HG03469 (cell line): ENCODE measurements at regions not wholly inside any gene's neighbourhood (a gene's known extent, or its start where the extent isn't known, plus 50 kb on each side); places are given as distances from the start of the nearest gene placed in this dataset.

Experiments
- ATAC-seq: cut with Tn5 transposase; IDR thresholded peaks from one replicate; pipeline ENCODE4 v1.9.1; 2021; ENCODE audit warnings: mild to moderate bottlenecking, moderate library complexity, moderate number of reproducible peaks; ENCODE audit not compliant: unreplicated experiment

- ATAC-seq: no peak
Observed at GRCh38 chr2:120933693-120934573, 198.3 kb downstream of the GLI2 start.

- ATAC-seq: no peak
Observed at GRCh38 chr2:120934574-120935338, 199.1 kb downstream of the GLI2 start.

- no peak for ATAC-seq
Observed at GRCh38 chr2:120935339-120936313, 200.0 kb downstream of the GLI2 start.

- ATAC-seq: no peak
Observed at GRCh38 chr2:120936476-120937334, 201.0 kb downstream of the GLI2 start.

GRCh38 chr2:120937686-120938044 is 202.0 kb downstream of the GLI2 start:
- ATAC-seq: no peak

DNA sequence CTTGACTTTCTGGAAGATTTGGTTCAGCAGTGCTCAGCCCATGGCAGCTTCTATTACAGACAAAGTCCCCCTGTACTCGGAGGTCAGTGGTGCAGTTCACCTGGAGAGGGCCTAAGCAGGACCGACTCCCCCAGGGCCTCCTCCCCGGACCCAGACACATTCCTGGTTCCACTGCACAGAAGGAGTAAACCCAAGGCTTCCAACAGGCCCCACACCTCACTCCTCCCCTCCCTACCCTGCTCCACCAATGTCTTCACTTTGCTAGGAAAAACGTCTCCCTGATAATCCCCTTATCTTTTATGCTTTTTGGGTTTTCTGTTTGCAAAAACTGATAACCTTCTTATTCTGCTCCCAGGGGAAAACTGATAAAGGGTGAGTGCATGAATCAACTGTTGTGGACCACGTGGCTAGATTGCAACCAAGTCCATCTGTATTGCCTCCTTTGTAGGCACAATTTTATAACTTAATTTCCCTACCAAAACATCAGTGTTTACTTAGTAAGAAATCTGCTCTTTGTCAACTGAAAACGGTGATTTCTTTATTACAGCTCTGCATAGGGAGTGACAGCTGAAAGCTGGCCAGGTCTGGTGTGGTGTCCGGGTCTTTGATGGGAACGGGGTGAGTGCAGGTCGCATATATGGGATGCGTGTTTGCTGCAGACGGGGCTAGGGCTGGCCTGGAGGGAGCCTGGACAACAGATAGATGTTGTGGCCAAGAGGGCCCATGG is 202.5 kb downstream of the GLI2 start:
- ATAC-seq: no peak

DNA sequence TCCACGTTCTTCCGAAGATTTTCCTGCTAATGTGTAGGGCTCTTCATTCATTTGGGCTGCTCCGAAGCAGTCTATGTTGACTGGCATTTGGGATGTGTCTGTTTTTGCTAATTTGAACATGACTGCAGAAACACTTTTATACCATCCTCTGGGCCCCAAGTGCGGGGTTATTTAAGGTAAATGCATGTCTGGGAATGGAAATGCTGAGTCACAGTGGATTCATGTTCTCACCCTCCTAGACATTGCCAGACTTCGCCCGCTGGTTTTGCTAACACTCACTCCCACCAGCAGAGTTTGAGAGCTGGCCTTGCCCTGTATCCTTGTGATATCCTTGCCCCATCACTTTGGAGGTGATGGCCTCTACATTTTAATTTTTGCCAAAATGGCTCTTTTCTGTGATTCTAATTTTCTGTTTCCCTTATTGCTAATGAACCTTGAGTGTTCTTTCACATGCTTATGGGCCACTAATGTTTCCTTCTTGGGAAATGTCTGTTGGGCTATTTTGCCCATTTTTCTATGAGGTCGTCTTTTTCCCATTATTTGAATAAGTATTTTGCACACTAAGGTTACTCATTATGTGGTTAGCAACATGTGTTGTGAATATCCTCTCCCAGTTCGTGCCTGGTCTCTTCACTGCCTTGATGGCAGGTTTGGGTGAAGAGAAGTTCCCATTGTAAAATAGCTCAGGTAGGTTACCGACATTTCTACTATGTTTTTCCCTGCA is 204.1 kb downstream of the GLI2 start:
- ATAC-seq: no peak

GRCh38 chr2:120940319-120940696 is 204.6 kb downstream of the GLI2 start:
- ATAC-seq: no peak

DNA sequence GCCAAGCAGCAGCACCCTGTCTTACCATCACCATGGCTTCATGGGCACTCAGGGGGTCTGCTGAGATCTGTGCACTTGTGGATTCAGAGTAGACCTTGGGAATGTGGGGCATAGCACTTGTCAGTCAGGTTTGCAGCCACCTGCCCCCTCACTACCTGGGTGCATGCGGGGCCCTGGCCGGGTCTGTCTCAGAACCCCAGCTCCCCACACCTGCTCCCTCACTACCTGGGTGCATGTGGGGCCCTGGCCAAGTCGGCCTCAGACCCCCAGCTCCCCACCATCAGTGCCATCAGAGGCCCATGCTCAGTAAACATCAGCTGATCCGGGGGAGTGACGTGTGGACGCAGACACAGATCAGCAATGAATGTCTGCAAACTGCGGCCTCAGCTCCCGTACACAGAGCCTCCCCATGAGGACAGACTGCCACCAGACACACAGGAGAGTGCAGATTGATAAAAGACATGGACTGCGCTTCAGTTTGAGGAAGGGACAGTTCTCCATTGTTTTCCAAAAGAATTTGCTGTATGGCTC is 205.1 kb downstream of the GLI2 start:
- no peak for ATAC-seq

GRCh38 chr2:120941571-120942120 is 206.0 kb downstream of the GLI2 start:
- ATAC-seq: no peak

GRCh38 chr2:120942658-120943057 is 207.0 kb downstream of the GLI2 start:
- no peak for ATAC-seq

- no peak for ATAC-seq
Observed at GRCh38 chr2:120943403-120944034, 207.9 kb downstream of the GLI2 start.

DNA sequence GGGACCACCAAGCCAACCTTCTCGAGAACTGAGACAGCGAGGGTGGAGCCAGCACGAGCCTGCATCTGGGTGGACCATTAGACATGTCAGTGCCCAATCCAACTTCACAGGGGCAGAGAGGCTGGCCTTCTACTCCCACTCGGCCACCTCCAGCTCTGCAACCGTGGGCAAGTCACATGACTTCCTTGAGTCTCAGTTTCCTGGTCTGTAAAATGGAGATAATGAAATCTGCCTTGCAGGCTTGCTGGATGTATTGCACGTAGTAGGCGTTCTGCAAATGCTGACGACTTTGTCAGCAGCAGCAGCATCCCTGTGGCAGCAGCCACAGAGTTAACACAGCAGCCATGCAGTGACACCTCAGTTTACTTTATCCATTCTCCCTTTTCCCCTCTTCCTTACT is 208.9 kb downstream of the GLI2 start:
- no peak for ATAC-seq

- no peak for ATAC-seq
Observed at GRCh38 chr2:120945091-120945490, 209.4 kb downstream of the GLI2 start.

GRCh38 chr2:120945832-120946499 is 210.3 kb downstream of the GLI2 start:
- no peak for ATAC-seq

- ATAC-seq: no peak
Observed at GRCh38 chr2:120947327-120947726, 211.7 kb downstream of the GLI2 start.

DNA sequence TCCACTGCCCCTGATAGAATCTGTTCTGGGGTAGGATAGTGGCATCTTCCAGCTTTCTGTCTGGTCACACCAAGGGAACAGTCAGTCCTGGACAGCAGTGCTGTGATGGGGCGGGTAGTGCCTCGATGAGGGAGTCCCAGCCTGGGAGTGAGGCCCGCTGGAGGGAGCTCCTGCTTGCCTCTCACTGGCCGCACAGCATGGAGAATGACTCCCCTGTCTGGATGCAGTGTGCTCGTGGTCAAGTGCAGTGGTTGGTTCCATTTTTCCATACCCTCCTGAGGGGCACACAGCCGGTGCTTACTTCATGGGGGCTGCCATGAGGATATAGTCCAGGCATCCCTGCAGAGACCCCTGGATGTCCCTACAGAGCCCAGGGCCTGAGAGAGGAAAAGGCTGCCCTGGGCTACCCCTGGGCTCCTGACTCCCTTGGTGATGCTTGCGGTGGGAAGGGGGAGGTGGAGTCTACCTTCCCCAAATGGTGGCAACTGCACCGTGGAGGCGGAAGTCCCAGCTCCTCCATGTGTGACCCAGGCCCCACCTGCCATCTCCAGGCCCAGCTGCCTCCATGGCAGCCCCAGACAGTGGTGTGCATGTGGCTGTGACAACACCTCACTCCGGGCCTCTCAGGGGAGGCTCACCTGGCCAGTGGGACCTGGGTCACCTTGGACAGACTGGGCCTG is 212.5 kb downstream of the GLI2 start:
- no peak for ATAC-seq
